ENCODE measurements at regions not wholly inside any gene's neighbourhood (a gene's known extent, or its start where the extent isn't known, plus 50 kb on each side); places are given as distances from the start of the nearest gene placed in this dataset.

- TF ChIP-seq CTCF (IDR thresholded peaks at IDR 0.05; ENCODE audit: low read length) (no peak), EZH2 (IDR thresholded peaks at IDR 0.05; ENCODE audit: borderline replicate concordance, low read length) (no peak)
Measured at GRCh38 chr20:30812739-30813411, 444.6 kb upstream of the DEFB115 start.

Measured in OCI-LY1 (cell line).